DND-41 (cell line): ENCODE measurements at regions not wholly inside any gene's neighbourhood (a gene's known extent, or its start where the extent isn't known, plus 50 kb on each side); places are given as distances from the start of the nearest gene placed in this dataset.

ENCODE experiments used
- ATAC-seq: fragments of 200-7000 bp; cut with Tn5 transposase; 3 replicates; pipeline ENCODE4 v1.9.1; 2021; ENCODE audit warnings: low read depth; ENCODE audit not compliant: insufficient read depth
- DNase-seq: peaks from one replicate; pipeline ENCODE4 v3.0.0-alpha.2; 2020
- H2AFZ ChIP-seq: 2 replicates; pipeline ENCODE4 v1.6.0; 2012; ENCODE audit warnings: low read depth, low read length
- H3K27ac ChIP-seq: 2 replicates; pipeline ENCODE4 v1.5.1; 2012; ENCODE audit warnings: low read length, inconsistent platforms
- H3K27me3 ChIP-seq: fragments of 200-600 bp; sonication (generic); 2 replicates; pipeline ENCODE4 v1.6.0; 2012; ENCODE audit warnings: low read length, mild to moderate bottlenecking, inconsistent platforms; ENCODE audit not compliant: insufficient read depth, poor library complexity
- H3K36me3 ChIP-seq: 2 replicates; pipeline ENCODE4 v1.5.1; 2012; ENCODE audit warnings: low read length, inconsistent platforms; ENCODE audit not compliant: insufficient read depth
- H3K4me1 ChIP-seq: 2 replicates; pipeline ENCODE4 v1.5.1; 2012; ENCODE audit warnings: mild to moderate bottlenecking, low read length; ENCODE audit not compliant: insufficient read depth
- H3K4me2 ChIP-seq: 2 replicates; pipeline ENCODE4 v1.6.0; 2012; ENCODE audit warnings: mild to moderate bottlenecking, moderate library complexity, low read length, inconsistent platforms; ENCODE audit not compliant: insufficient read depth
- H3K4me3 ChIP-seq, 2 experiments: fragments of 200-600 bp in 1 of 2; shearing (Covaris generic) in 1 of 2; 2 replicates each; pipeline ENCODE4 v1.5.1; 2012 to 2016; ENCODE audit warnings: inconsistent platforms in 2 of 2, low read length in 2 of 2, mild to moderate bottlenecking in 2 of 2, low read depth in 1 of 2, moderate library complexity in 1 of 2
- H3K79me2 ChIP-seq: 2 replicates; pipeline ENCODE4 v1.6.0; 2012; ENCODE audit warnings: low read length, inconsistent platforms; ENCODE audit not compliant: insufficient read depth
- H3K9ac ChIP-seq: 2 replicates; pipeline ENCODE4 v1.6.0; 2012; ENCODE audit warnings: low read depth, mild to moderate bottlenecking, inconsistent platforms, low read length, moderate library complexity
- H3K9me3 ChIP-seq: 2 replicates; pipeline ENCODE4 v1.5.1; 2012; ENCODE audit warnings: low read length, moderate library complexity, mild to moderate bottlenecking, inconsistent platforms; ENCODE audit not compliant: insufficient read depth, severe bottlenecking
- H4K20me1 ChIP-seq: 2 replicates; pipeline ENCODE4 v1.6.0; 2012; ENCODE audit warnings: low read length; ENCODE audit not compliant: insufficient read depth
- CTCF ChIP-seq: IDR thresholded peaks from 2 replicates; pipeline ENCODE4 v1.5.1; 2012; ENCODE audit warnings: borderline replicate concordance, low read length, moderate library complexity, mild to moderate bottlenecking; ENCODE audit not compliant: poor library complexity, severe bottlenecking; ENCODE audit errors: extremely low read depth
- EZH2 ChIP-seq: IDR thresholded peaks from 3 replicates; pipeline ENCODE4 v1.6.1; 2012; ENCODE audit warnings: borderline replicate concordance, low read depth, mild to moderate bottlenecking, moderate library complexity, low read length, inconsistent platforms; ENCODE audit not compliant: severe bottlenecking

GRCh38 chr7:156019776-156020565, 207.7 kb upstream of the SHH start:
- DNase-seq (no peak), ATAC-seq (no peak)
- H3K9me3 ChIP-seq, result no peaks in the 10 kb centered on the region
- no peaks in the 10 kb centered on the region for H3K36me3 ChIP-seq
- TF ChIP-seq EZH2 (no peak), CTCF (no peak)
- H3K9ac ChIP-seq, result no peak overlapping the region
- no peaks in the 10 kb centered on the region for H4K20me1 ChIP-seq
- H3K27me3 ChIP-seq, result no peaks in the 10 kb centered on the region
- no peak overlapping the region for H3K4me3 ChIP-seq
- H3K4me1 ChIP-seq, result no peaks in the 10 kb centered on the region
- H3K79me2 ChIP-seq, result no peaks in the 10 kb centered on the region
- no peak overlapping the region for H3K4me2 ChIP-seq
- no peak overlapping the region for H2AFZ ChIP-seq
- H3K27ac ChIP-seq, result no peak overlapping the region

GRCh38 chr7:156019308-156019707, 207.0 kb upstream of the SHH start:
- H2AFZ ChIP-seq, result no peak overlapping the region
- H3K4me2 ChIP-seq, result no peak overlapping the region
- H3K4me1 ChIP-seq, result no peaks in the 10 kb centered on the region
- H3K27me3 ChIP-seq, result no peaks in the 10 kb centered on the region
- DNase-seq, result no peak
- no peak for ATAC-seq
- H4K20me1 ChIP-seq, result no peaks in the 10 kb centered on the region
- no peak overlapping the region for H3K9ac ChIP-seq
- no peaks in the 10 kb centered on the region for H3K9me3 ChIP-seq
- H3K79me2 ChIP-seq, result no peaks in the 10 kb centered on the region
- TF ChIP-seq EZH2 (no peak), CTCF (no peak)
- H3K4me3 ChIP-seq, result no peak overlapping the region
- no peak overlapping the region for H3K27ac ChIP-seq
- H3K36me3 ChIP-seq, result no peaks in the 10 kb centered on the region

- H4K20me1 ChIP-seq, result no peaks in the 10 kb centered on the region
- no peak overlapping the region for H2AFZ ChIP-seq
- H3K4me2 ChIP-seq, result no peak overlapping the region
- no peak for TF ChIP-seq EZH2
- no peak for TF ChIP-seq CTCF
- H3K27me3 ChIP-seq, result no peaks in the 10 kb centered on the region
- H3K4me3 ChIP-seq, result no peak overlapping the region
- H3K9me3 ChIP-seq, result no peaks in the 10 kb centered on the region
- H3K79me2 ChIP-seq, result no peaks in the 10 kb centered on the region
- DNase-seq (no peak), ATAC-seq (no peak)
- no peak overlapping the region for H3K9ac ChIP-seq
- H3K27ac ChIP-seq, result no peak overlapping the region
- H3K4me1 ChIP-seq, result no peaks in the 10 kb centered on the region
- no peaks in the 10 kb centered on the region for H3K36me3 ChIP-seq
Measured at GRCh38 chr7:156017916-156018700, 205.8 kb upstream of the SHH start.
